ENCODE measurements at regions not wholly inside any gene's neighbourhood (a gene's known extent, or its start where the extent isn't known, plus 50 kb on each side); places are given as distances from the start of the nearest gene placed in this dataset.
A peak's percentile ranks its signal among the peaks of the same experiment; 100 is the strongest.

DNA sequence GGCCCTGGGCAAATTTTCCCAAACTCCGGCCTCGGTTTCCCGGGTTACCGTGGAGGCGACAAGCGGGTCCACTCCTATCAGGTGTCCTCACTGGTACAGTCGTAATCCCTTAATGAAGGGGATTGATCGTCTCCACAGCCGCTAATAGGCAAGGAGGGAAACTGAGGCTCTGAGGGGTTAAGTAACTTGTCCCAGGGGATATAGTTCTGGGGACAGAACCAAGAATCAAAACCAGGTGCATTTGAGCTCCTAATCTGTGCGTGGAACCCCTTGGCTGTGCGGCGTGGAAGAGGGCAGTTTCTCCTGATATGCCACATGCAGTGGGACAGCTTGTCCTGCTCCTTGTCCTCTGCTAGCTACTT, 157.2 kb downstream of the CYRIA start:
- Histone ChIP-seq H3K9ac (ENCODE audit: insufficient read depth in 1 of 2, low read length in 2 of 2) (no peak overlapping the region), H3K27ac (ENCODE audit: low read depth in 1 of 2, low read length in 1 of 2) (no peak overlapping the region), H3K9me3 (ENCODE audit: control insufficient read depth in 4 of 4, insufficient read depth in 3 of 4, low read length in 3 of 4) (peaks cover 0 to 3% (median 0%) of the 10 kb centered on the region in 4 donors), H3K27me3 (ENCODE audit: control insufficient read depth in 3 of 3, insufficient read depth in 3 of 3, low read length in 2 of 3) (peaks cover 0 to 23% (median 13%) of the 10 kb centered on the region in 3 donors), H3K4me1 (ENCODE audit: control insufficient read depth in 5 of 5, insufficient read depth in 5 of 5, low read length in 5 of 5) (peaks cover 0 to 4% (median 0%) of the 10 kb centered on the region in 5 donors), H3K36me3 (ENCODE audit: control insufficient read depth in 4 of 4, insufficient read depth in 4 of 4, low read length in 4 of 4) (no peaks in the 10 kb centered on the region), H3K4me3 (no peak overlapping the region)
- no peak for DNase-seq
- ATAC-seq (ENCODE audit: insufficient read depth, low FRiP score), result no peak
- TF ChIP-seq, protein P1, sequence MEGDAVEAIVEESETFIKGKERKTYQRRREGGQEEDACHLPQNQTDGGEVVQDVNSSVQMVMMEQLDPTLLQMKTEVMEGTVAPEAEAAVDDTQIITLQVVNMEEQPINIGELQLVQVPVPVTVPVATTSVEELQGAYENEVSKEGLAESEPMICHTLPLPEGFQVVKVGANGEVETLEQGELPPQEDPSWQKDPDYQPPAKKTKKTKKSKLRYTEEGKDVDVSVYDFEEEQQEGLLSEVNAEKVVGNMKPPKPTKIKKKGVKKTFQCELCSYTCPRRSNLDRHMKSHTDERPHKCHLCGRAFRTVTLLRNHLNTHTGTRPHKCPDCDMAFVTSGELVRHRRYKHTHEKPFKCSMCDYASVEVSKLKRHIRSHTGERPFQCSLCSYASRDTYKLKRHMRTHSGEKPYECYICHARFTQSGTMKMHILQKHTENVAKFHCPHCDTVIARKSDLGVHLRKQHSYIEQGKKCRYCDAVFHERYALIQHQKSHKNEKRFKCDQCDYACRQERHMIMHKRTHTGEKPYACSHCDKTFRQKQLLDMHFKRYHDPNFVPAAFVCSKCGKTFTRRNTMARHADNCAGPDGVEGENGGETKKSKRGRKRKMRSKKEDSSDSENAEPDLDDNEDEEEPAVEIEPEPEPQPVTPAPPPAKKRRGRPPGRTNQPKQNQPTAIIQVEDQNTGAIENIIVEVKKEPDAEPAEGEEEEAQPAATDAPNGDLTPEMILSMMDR (IDR thresholded peaks at IDR 0.05; ENCODE audit: control extremely low read depth, extremely low read depth), result no peak
- WGBS, 2 donors, result 20 to 25% methylated on average over 12 of the region's 12 CpGs

DNA sequence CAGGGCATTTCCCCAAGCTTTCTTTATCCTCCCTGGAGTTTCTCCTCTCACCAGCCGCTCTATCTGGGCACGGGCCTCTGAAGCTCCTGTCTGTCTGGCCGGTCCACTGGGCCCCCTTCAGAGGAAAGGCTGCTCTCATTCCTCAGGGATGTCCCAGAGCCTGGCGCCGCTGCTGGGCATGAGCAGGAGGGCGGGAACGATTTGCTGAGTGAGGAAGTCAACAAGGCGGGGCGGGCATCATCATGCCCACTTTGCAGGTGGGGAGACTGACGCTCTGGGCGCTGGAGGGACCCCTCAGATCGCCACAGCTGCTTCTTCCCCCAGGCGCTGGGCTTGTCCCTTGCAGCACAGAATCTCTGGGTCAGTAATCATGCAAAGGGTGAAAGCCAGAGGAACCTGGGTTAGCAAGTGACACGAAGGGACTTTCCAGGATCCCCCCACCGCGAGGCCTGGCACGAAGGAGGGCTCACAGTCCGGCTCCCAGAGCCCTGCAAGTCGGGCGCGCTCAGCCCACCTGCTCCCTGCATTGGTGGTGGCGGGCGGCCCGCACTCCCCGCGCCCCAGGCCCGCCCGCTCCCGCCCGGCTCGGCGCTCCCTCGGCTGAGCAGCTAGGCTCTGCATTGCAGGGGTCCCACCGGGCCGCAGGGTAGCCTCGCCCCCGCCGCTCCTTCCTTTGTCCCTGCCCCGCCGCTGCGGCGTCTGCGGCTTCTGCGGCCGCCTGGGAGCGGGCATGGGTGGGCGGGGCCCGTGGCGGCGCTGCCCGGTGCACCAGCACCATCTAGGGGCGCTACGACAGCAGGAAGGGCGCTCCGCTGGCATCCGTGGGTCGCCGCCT, 157.8 kb downstream of the CYRIA start:
- peaks cover 0 to 4% (median 0%) of the 10 kb centered on the region in 5 donors for H3K4me1 ChIP-seq (ENCODE audit: control insufficient read depth in 5 of 5, insufficient read depth in 5 of 5, low read length in 5 of 5)
- TF ChIP-seq, protein P1 (IDR thresholded peaks at IDR 0.05; ENCODE audit: control extremely low read depth, extremely low read depth), result no peak
- H3K27ac ChIP-seq (ENCODE audit: low read depth in 1 of 2, low read length in 1 of 2), result no peak overlapping the region
- ATAC-seq (ENCODE audit: insufficient read depth, low FRiP score) (peak; percentile 76), DNase-seq (peak; percentile 46 to 67 (median 64))
- no peak overlapping the region for H3K4me3 ChIP-seq
- no peaks in the 10 kb centered on the region for H3K36me3 ChIP-seq (ENCODE audit: control insufficient read depth in 4 of 4, insufficient read depth in 4 of 4, low read length in 4 of 4)
- peaks cover 0 to 5% (median 0%) of the 10 kb centered on the region in 4 donors for H3K9me3 ChIP-seq (ENCODE audit: control insufficient read depth in 4 of 4, insufficient read depth in 3 of 4, low read length in 3 of 4)
- peaks cover 0 to 25% (median 13%) of the 10 kb centered on the region in 3 donors for H3K27me3 ChIP-seq (ENCODE audit: control insufficient read depth in 3 of 3, insufficient read depth in 3 of 3, low read length in 2 of 3)
- WGBS, 2 donors, result 9 to 16% methylated on average over 48 to 58 of the region's 58 CpGs
- no peak overlapping the region for H3K9ac ChIP-seq (ENCODE audit: insufficient read depth in 1 of 2, low read length in 2 of 2)

DNA sequence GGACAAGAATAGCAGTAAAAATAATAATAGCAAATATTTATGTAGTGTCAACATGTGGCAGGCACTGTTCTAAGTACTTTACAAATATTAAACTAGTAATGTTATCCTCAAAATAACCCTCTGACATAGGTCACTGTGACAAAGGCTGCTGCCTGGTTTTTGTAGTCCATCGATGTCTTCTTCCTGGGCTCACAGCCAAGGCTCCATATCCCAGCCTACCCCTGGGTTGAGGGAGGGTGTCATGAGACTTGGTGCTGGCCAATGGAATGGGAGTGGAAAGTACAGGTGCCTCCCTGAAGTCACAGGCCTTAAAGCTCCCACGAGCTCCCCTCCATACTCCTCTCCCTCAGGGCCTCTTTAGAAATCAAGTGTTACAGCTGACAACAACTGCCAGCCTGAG, 159.3 kb downstream of the CYRIA start:
- ATAC-seq (ENCODE audit: insufficient read depth, low FRiP score) (no peak), DNase-seq (peak in 2 of 3 donors; percentile 10 to 40)
- H3K4me3 ChIP-seq, result no peak overlapping the region
- H3K27ac ChIP-seq (ENCODE audit: low read depth in 1 of 2, low read length in 1 of 2), result no peak overlapping the region
- TF ChIP-seq, protein P1 (IDR thresholded peaks at IDR 0.05; ENCODE audit: control extremely low read depth, extremely low read depth), result no peak
- H3K4me1 ChIP-seq (ENCODE audit: control insufficient read depth in 5 of 5, insufficient read depth in 5 of 5, low read length in 5 of 5), result peaks cover 0 to 4% (median 0%) of the 10 kb centered on the region in 5 donors
- peaks cover 0 to 5% (median 0%) of the 10 kb centered on the region in 4 donors for H3K9me3 ChIP-seq (ENCODE audit: control insufficient read depth in 4 of 4, insufficient read depth in 3 of 4, low read length in 3 of 4)
- peaks cover 0 to 25% (median 13%) of the 10 kb centered on the region in 3 donors for H3K27me3 ChIP-seq (ENCODE audit: control insufficient read depth in 3 of 3, insufficient read depth in 3 of 3, low read length in 2 of 3)
- WGBS, 2 donors, result 41 to 50% methylated on average over 2 of the region's 2 CpGs
- H3K9ac ChIP-seq (ENCODE audit: insufficient read depth in 1 of 2, low read length in 2 of 2), result no peak overlapping the region
- no peaks in the 10 kb centered on the region for H3K36me3 ChIP-seq (ENCODE audit: control insufficient read depth in 4 of 4, insufficient read depth in 4 of 4, low read length in 4 of 4)
